ENCODE measurements at regions not wholly inside any gene's neighbourhood (a gene's known extent, or its start where the extent isn't known, plus 50 kb on each side); places are given as distances from the start of the nearest gene placed in this dataset.

DNA sequence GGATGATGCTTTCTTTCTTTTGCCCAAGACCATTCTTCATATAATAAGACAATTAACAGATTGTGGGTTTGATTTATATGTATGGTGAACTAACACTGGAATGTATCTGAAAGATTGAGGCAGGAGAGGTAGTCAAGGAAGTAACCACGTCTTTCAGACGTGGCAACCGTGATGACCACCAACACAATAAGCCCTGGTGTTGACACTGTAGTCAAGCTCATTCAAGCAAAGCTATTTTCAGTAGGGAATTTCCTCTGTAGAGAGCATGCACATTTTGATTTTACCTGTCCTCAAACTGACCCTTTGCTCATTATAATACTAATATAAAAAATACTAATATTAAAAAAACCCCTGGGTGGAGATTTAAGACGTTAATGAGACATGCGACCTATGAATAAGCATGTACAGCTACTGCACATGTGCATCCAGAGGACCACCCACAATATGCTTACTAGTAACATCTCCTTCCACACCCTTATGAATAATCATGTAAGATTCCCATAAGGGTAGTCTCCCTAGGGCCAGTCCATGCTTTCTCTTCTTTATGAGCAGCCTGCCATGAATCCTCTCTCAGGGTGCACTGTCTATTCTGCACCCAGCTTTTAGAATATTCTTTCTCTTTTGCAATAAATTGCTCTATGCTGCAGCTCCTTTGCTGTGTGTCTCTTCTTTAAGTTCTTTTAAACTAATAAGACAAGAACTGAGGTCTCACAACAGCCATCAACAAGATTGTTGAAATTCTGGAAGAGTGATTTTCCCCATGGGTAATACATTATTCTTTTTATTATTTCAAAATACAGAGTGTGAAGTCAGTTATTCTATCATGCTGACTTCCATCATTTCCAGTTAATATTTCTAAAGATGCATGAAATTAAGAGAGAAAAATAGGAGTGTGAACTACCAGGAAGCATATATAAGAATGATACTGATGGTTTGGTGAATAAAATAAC, 151.3 kb upstream of the NPVF start:
- peaks cover 10% of the 10 kb centered on the region for H3K27me3 ChIP-seq (ENCODE audit: low read depth)
- TF ChIP-seq, protein P1, sequence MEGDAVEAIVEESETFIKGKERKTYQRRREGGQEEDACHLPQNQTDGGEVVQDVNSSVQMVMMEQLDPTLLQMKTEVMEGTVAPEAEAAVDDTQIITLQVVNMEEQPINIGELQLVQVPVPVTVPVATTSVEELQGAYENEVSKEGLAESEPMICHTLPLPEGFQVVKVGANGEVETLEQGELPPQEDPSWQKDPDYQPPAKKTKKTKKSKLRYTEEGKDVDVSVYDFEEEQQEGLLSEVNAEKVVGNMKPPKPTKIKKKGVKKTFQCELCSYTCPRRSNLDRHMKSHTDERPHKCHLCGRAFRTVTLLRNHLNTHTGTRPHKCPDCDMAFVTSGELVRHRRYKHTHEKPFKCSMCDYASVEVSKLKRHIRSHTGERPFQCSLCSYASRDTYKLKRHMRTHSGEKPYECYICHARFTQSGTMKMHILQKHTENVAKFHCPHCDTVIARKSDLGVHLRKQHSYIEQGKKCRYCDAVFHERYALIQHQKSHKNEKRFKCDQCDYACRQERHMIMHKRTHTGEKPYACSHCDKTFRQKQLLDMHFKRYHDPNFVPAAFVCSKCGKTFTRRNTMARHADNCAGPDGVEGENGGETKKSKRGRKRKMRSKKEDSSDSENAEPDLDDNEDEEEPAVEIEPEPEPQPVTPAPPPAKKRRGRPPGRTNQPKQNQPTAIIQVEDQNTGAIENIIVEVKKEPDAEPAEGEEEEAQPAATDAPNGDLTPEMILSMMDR (IDR thresholded peaks at IDR 0.05; ENCODE audit: borderline replicate concordance): no peak
- peaks cover 2% of the 10 kb centered on the region for H3K4me1 ChIP-seq
- no peaks in the 10 kb centered on the region for H3K36me3 ChIP-seq
- no peak overlapping the region for H3K27ac ChIP-seq (replicated peaks)
- H3K4me3 ChIP-seq: no peak overlapping the region
- intact Hi-C loops (cut with micrococcal nuclease): no loop called here
- no peak for DNase-seq
- no peaks in the 10 kb centered on the region for H3K9me3 ChIP-seq (replicated peaks)

DNA sequence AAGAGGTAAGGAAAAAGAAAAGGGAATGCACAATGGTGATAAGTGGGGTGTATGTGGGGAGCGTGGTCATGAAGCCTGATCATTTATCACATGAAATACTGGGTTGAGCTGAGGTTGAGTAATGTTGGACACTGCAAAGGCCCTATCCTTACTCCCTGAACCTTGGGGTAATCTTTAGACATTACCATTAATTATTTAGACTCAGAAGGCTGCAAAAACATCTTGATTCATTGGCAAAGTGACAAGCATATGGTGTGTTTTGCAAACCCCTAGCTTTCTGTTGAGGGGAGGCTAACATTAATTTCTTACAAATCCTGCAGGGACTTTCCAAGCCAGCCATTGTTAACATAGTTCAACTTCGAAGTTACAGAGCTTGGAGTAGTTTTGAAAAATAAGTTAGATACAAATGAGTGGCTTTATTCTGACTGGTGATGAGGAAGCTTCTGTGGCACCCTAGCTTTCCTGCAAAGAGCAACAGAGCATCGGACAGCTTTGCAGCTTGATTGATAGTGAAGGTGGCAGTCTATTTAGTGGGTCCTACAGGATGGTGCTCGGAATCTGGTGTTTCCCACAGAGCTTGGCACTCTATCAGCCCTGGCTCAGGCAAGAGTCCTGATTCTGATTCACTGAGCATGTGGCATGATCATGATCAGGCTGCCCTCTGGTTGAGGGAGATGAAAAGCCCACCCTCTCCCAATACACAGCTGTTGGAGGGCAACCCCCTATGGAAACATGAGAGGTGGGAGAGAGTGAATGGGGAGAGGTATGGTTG, 153.7 kb upstream of the NPVF start:
- Histone ChIP-seq H3K4me3 (no peak overlapping the region), H3K36me3 (no peaks in the 10 kb centered on the region), H3K27me3 (ENCODE audit: low read depth) (peaks cover 13% of the 10 kb centered on the region), H3K4me1 (peaks cover 11% of the 10 kb centered on the region), H3K9me3 (replicated peaks) (no peaks in the 10 kb centered on the region), H3K27ac (replicated peaks) (no peak overlapping the region)
- DNase-seq: no peak
- intact Hi-C loops (cut with micrococcal nuclease): no loop called here
- TF ChIP-seq, protein P1 (IDR thresholded peaks at IDR 0.05; ENCODE audit: borderline replicate concordance): no peak

DNA sequence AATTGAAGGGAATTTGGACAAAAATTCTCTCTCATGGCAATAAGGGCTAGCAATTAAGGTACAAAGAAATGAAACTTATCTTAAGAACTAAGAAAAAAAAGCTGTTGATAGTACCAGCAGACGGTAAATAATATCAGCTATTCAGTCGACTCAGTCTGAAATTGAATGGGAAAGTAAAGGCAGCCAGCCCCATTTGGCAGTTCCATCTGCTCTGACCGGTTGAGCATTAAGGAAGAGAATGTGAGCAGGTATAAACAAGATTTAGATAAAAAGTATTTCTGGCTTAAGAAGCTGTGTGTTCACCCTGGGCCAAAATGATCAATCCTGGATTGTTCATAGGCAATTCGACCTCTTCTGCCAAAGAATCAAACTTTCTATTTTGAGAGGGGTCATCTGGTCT, 154.6 kb upstream of the NPVF start:
- TF ChIP-seq, protein P1 (IDR thresholded peaks at IDR 0.05; ENCODE audit: borderline replicate concordance): no peak
- Histone ChIP-seq H3K27ac (replicated peaks) (no peak overlapping the region), H3K36me3 (no peaks in the 10 kb centered on the region), H3K9me3 (replicated peaks) (no peaks in the 10 kb centered on the region), H3K4me1 (peaks cover 11% of the 10 kb centered on the region), H3K4me3 (no peak overlapping the region), H3K27me3 (ENCODE audit: low read depth) (peaks cover 13% of the 10 kb centered on the region)
- intact Hi-C loops (cut with micrococcal nuclease): no loop called here
- DNase-seq: no peak

DNA sequence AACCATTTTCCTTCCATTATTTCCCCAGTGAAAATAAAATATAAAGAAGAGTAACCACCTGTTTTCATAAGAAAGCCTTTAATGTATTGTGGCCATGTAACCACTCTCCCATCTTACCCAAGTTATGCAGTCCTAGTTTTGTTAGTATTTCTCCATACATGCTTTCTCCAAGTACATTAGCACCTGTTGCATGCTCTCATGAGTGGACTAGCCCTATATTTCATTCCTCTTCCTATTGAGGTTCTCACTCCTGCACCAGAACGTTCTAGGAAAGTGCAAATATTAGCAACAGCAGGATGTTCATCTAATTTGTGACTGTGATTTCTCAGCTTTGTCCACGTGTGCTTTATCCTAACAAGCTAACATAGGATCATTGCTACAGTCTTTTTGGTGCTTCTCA, 155.1 kb upstream of the NPVF start:
- TF ChIP-seq, protein P1 (IDR thresholded peaks at IDR 0.05; ENCODE audit: borderline replicate concordance): no peak
- no peaks in the 10 kb centered on the region for H3K9me3 ChIP-seq (replicated peaks)
- intact Hi-C loops (cut with micrococcal nuclease): no loop called here
- peaks cover 11% of the 10 kb centered on the region for H3K4me1 ChIP-seq
- H3K36me3 ChIP-seq: no peaks in the 10 kb centered on the region
- H3K4me3 ChIP-seq: no peak overlapping the region
- no peak for DNase-seq
- no peak overlapping the region for H3K27ac ChIP-seq (replicated peaks)
- H3K27me3 ChIP-seq (ENCODE audit: low read depth): peaks cover 17% of the 10 kb centered on the region

DNA sequence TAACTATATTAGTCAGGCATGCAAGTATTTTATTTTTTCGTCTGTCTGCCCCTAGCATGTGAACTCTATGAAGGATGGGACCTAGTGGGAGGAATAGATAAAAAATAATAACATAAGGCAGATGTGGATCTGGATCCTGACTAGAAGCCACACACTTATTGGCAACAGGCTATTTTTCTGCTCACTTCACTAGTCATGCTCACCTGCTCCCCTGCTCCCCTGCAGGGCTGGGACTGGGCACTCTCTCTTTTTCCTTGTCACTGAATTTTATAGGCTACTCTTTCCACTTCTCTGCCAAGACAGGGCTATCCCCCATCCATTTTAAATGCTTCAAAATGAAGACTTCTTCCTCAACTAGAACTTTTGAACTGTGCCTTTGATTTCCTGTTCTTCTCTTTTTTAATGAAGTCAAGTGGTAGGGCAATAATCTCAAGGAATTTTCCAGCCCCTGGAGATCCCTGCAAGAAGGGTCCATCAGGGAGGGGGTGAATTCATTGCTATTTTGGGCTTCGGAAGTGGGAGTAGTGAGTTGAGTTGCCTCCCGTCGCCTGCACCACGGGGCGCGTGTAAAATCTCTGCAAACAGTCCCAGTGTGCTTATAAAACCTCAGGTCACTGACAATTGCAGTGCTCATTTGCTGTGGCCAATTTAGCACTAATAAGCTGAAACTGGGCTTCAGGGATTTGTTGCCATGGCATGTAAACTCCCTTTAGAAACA, 156.7 kb upstream of the NPVF start:
- H3K4me3 ChIP-seq: no peak overlapping the region
- TF ChIP-seq, protein P1 (IDR thresholded peaks at IDR 0.05; ENCODE audit: borderline replicate concordance): no peak
- peaks cover 11% of the 10 kb centered on the region for H3K4me1 ChIP-seq
- intact Hi-C loops (cut with micrococcal nuclease): loop anchor here (5.0 kb wide), 1 partner anchor 123 kb away; no protein-coding TSS in a partner anchor
- DNase-seq: no peak
- H3K9me3 ChIP-seq (replicated peaks): no peaks in the 10 kb centered on the region
- H3K36me3 ChIP-seq: no peaks in the 10 kb centered on the region
- peaks cover 17% of the 10 kb centered on the region for H3K27me3 ChIP-seq (ENCODE audit: low read depth)
- no peak overlapping the region for H3K27ac ChIP-seq (replicated peaks)

Measured in left ventricle myocardium inferior (tissue), 1 donor.